ENCODE measurements at regions not wholly inside any gene's neighbourhood (a gene's known extent, or its start where the extent isn't known, plus 50 kb on each side); places are given as distances from the start of the nearest gene placed in this dataset.

- TF ChIP-seq, protein P1, sequence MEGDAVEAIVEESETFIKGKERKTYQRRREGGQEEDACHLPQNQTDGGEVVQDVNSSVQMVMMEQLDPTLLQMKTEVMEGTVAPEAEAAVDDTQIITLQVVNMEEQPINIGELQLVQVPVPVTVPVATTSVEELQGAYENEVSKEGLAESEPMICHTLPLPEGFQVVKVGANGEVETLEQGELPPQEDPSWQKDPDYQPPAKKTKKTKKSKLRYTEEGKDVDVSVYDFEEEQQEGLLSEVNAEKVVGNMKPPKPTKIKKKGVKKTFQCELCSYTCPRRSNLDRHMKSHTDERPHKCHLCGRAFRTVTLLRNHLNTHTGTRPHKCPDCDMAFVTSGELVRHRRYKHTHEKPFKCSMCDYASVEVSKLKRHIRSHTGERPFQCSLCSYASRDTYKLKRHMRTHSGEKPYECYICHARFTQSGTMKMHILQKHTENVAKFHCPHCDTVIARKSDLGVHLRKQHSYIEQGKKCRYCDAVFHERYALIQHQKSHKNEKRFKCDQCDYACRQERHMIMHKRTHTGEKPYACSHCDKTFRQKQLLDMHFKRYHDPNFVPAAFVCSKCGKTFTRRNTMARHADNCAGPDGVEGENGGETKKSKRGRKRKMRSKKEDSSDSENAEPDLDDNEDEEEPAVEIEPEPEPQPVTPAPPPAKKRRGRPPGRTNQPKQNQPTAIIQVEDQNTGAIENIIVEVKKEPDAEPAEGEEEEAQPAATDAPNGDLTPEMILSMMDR (IDR thresholded peaks at IDR 0.05) = no peak
- TF ChIP-seq POLR2A (IDR thresholded peaks at IDR 0.05) = no peak
Observed at GRCh38 chr2:39834426-39834825, 55.4 kb upstream of the THUMPD2 start.
